Adrenal gland (tissue), 9 donors: ENCODE measurements at regions not wholly inside any gene's neighbourhood (a gene's known extent, or its start where the extent isn't known, plus 50 kb on each side); places are given as distances from the start of the nearest gene placed in this dataset.

Experiments
- DNase-seq, 7 donors: peaks; one replicate each; pipeline ENCODE4 v3.0.0-alpha.2; 2019 to 2020
- H3K27ac ChIP-seq, 5 donors: fragments of 200-600 bp; sonication (generic) in 4 of 5; 1 replicate in 3 of 5; 2 replicates in 2 of 5; pipeline versions ENCODE4 v1.5.1 to v1.8.0; 2016 to 2020; ENCODE audit warnings: mild to moderate bottlenecking in 1 of 5
- H3K27me3 ChIP-seq: fragments of 200-600 bp; 2 replicates; pipeline ENCODE4 v1.8.0; 2021
- H3K36me3 ChIP-seq, 2 donors: fragments of 200-600 bp; replicated peaks in 1 of 2; 1 replicate in 1 of 2; 2 replicates in 1 of 2; pipeline versions ENCODE4 v1.5.1 to v1.8.0; 2018 to 2022
- H3K4me1 ChIP-seq, 2 donors: fragments of 200-600 bp; replicated peaks in 1 of 2; 1 replicate in 1 of 2; 2 replicates in 1 of 2; pipeline versions ENCODE4 v1.5.1 to v1.8.0; 2018 to 2021
- H3K4me3 ChIP-seq, 4 donors: fragments of 200-600 bp; sonication (generic) in 3 of 4; one replicate each; pipeline ENCODE4 v1.5.1; 2016 to 2018
- H3K9me3 ChIP-seq, 3 donors: fragments of 200-600 bp; sonication (generic) in 1 of 3; replicated peaks in 1 of 3; 1 replicate in 2 of 3; 2 replicates in 1 of 3; pipeline versions ENCODE4 v1.5.1 to v1.8.0; 2016 to 2021
- POLR2A ChIP-seq, 2 donors: fragments of 450-650 bp; IDR thresholded peaks; one replicate each; pipeline ENCODE4 v1.6.1; 2017; ENCODE audit warnings: antibody characterized with exemption in 2 of 2, mild to moderate bottlenecking in 2 of 2, moderate library complexity in 1 of 2
- WGBS, 4 donors: extraction: QIAGEN DNeasy Blood & Tissue Kit in 2 of 4; methylation state at CpG; one replicate each; pipeline versions ENCODE4 v1.1.5 to v1.1.7; 2013 to 2017; 5-methylcytosine and 5-hydroxymethylcytosine counted together
- intact Hi-C, 2 donors: fragments of 100-400 bp; cut with DNase I; formaldehyde crosslinking; loops; one replicate each; pipeline versions ENCODE4 v1.14.1 to v1.15.0; 2022 to 2023
- TF ChIP-seq, protein P1 (sequence below), 6 experiments: fragments of 450-650 bp in 4 of 6; fragments of 200-600 bp in 2 of 6; sonication (generic) in 1 of 6; IDR thresholded peaks; 1 replicate in 5 of 6; 2 replicates in 1 of 6; pipeline versions ENCODE4 v1.5.1 to v1.8.0; 2016 to 2021; ENCODE audit warnings: antibody characterized with exemption in 6 of 6, mild to moderate bottlenecking in 2 of 6, moderate library complexity in 1 of 6
- donor health status: healthy with polysubstance abuse.
- donor health status: Bipolar disorder and iron deficiency.
- donor health status: DM: yes; HTN: yes; CAD: no.
- donor health status: DM: no; HTN: no; CAD: no.
- donor health status: DM: no; HTN: no; CAD: no.

- 0 to 4% (median 1%) methylated on average over 1 of the region's 1 CpG for WGBS, 4 donors
- intact Hi-C loops = no loop called here
These were observed 163.9 kb downstream of the KDR start for GRCh38 chr4:54961357-54961975.

GRCh38 chr4:54959651-54960116 is 165.7 kb downstream of the KDR start:
- Histone ChIP-seq H3K36me3 (no peaks in the 10 kb centered on the region), H3K9me3 (no peaks in the 10 kb centered on the region), H3K27ac (no peak overlapping the region), H3K27me3 (no peaks in the 10 kb centered on the region), H3K4me1 (no peaks in the 10 kb centered on the region), H3K4me3 (no peak overlapping the region)
- no peak for DNase-seq
- 54 to 72% (median 65%) methylated on average over 3 of the region's 3 CpGs for WGBS, 4 donors
- TF ChIP-seq POLR2A (IDR thresholded peaks at IDR 0.05) = no peak
- TF ChIP-seq, protein P1, sequence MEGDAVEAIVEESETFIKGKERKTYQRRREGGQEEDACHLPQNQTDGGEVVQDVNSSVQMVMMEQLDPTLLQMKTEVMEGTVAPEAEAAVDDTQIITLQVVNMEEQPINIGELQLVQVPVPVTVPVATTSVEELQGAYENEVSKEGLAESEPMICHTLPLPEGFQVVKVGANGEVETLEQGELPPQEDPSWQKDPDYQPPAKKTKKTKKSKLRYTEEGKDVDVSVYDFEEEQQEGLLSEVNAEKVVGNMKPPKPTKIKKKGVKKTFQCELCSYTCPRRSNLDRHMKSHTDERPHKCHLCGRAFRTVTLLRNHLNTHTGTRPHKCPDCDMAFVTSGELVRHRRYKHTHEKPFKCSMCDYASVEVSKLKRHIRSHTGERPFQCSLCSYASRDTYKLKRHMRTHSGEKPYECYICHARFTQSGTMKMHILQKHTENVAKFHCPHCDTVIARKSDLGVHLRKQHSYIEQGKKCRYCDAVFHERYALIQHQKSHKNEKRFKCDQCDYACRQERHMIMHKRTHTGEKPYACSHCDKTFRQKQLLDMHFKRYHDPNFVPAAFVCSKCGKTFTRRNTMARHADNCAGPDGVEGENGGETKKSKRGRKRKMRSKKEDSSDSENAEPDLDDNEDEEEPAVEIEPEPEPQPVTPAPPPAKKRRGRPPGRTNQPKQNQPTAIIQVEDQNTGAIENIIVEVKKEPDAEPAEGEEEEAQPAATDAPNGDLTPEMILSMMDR (IDR thresholded peaks at IDR 0.05) = no peak
- intact Hi-C loops = loop anchor here in 1 of 2 donors (5.0 kb wide), 1 partner anchor 637 kb away; no protein-coding TSS in a partner anchor

More at GRCh38 chr4:54961357-54961975, 163.9 kb downstream of the KDR start:
- no peak overlapping the region for H3K27ac ChIP-seq
- DNase-seq = no peak
- no peaks in the 10 kb centered on the region for H3K27me3 ChIP-seq
- no peak overlapping the region for H3K4me3 ChIP-seq
- no peaks in the 10 kb centered on the region for H3K9me3 ChIP-seq
- H3K4me1 ChIP-seq = no peaks in the 10 kb centered on the region
- no peak for TF ChIP-seq POLR2A (IDR thresholded peaks at IDR 0.05)
- TF ChIP-seq, protein P1 (IDR thresholded peaks at IDR 0.05) = peak; percentile 34 to 58 (median 48)
- no peaks in the 10 kb centered on the region for H3K36me3 ChIP-seq

DNA sequence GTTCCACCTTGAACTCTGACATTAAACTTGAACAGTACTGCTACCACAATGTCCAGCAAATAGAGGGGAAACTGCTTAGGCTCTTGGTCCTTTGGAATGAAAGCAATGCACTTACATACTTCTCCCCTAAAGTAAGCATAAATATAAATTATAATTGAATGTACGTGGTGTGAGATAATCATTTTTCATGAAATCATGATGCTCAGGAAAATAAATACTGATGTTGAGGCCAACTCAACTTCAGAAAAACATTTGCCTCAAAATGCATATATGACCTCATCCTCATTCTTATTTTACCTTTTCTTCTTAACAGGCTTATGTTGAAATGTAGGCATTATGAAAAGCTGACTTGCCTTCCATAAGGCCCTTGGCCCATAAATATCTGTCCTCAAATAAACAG is 166.3 kb downstream of the KDR start:
- no peak for TF ChIP-seq POLR2A (IDR thresholded peaks at IDR 0.05)
- WGBS, 4 donors = 87 to 100% (median 94%) methylated on average over 1 of the region's 1 CpG
- no peak overlapping the region for H3K4me3 ChIP-seq
- H3K9me3 ChIP-seq = no peaks in the 10 kb centered on the region
- no peak overlapping the region for H3K27ac ChIP-seq
- no peaks in the 10 kb centered on the region for H3K36me3 ChIP-seq
- DNase-seq = no peak
- intact Hi-C loops = loop anchor here in 1 of 2 donors (5.0 kb wide), 1 partner anchor 637 kb away; no protein-coding TSS in a partner anchor
- H3K27me3 ChIP-seq = no peaks in the 10 kb centered on the region
- H3K4me1 ChIP-seq = no peaks in the 10 kb centered on the region

DNA sequence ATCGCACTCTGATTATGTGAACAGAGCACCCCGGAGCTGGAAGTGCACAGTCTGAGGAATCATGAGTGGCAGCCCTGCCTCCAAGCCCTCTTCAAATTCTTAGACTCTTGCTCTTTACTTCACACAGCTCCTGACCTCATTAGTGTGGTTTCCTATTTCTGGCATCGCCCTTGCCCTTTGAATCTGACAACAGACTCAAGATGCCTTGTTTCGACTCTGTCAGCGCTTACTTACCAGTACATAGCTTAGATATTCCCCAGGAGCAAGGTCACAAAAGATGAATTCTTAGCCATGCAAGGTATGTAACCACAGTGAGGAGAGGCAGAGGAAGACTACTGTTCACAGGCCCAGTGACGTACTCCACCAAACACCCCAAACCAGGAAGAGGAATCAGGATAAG is 167.2 kb downstream of the KDR start:
- Histone ChIP-seq H3K27ac (no peak overlapping the region), H3K36me3 (no peaks in the 10 kb centered on the region), H3K27me3 (no peaks in the 10 kb centered on the region), H3K4me3 (no peak overlapping the region), H3K4me1 (no peaks in the 10 kb centered on the region), H3K9me3 (no peaks in the 10 kb centered on the region)
- TF ChIP-seq POLR2A (IDR thresholded peaks at IDR 0.05) = no peak
- TF ChIP-seq, protein P1 (IDR thresholded peaks at IDR 0.05) = no peak
- intact Hi-C loops = loop anchor here in 1 of 2 donors (5.0 kb wide), 1 partner anchor 636 kb away; no protein-coding TSS in a partner anchor
- DNase-seq = no peak
- 88 to 97% (median 95%) methylated on average over 6 of the region's 6 CpGs for WGBS, 4 donors
